A549 (cell line): ENCODE measurements at regions not wholly inside any gene's neighbourhood (a gene's known extent, or its start where the extent isn't known, plus 50 kb on each side); places are given as distances from the start of the nearest gene placed in this dataset.

Experiments used
- ATAC-seq, 2 experiments: fragments of 200-7000 bp in 1 of 2; fragments of >200 bp in 1 of 2; cut with Nextera tagmentation in 1 of 2; cut with Tn5 transposase in 1 of 2; 3 replicates each; pipeline versions ENCODE4 v1.8.0 to v1.9.1; 2018 to 2020; ENCODE audit warnings: mild to moderate bottlenecking in 1 of 2, moderate library complexity in 1 of 2
- CTCF ChIA-PET: fragments of 300-600 bp; sonication (Branson Sonifier 250); formaldehyde crosslinking; extraction: SDS; loops from one replicate; lab custom pipeline; 2021; ENCODE audit warnings: antibody characterized with exemption, inconsistent platforms; lab: Yijun Ruan, JAX
- POLR2A ChIA-PET: fragments of 350-600 bp; formaldehyde crosslinking; extraction: SDS; loops from one replicate; lab custom pipeline; 2021; ENCODE audit warnings: antibody characterized with exemption, inconsistent platforms; lab: Yijun Ruan, JAX
- DNase-seq, 2 experiments: peaks; one replicate each; pipeline versions ENCODE4 v3.0.0 to v3.0.0-alpha.2; 2011 to 2016; ENCODE audit warnings: low read depth in 1 of 2, low spot score in 1 of 2
- FAIRE-seq: peaks from 2 replicates; lab custom pipeline; 2011; peaks lifted over from hg19 to GRCh38; lab: Jason Lieb, UNC
- H3K27ac ChIP-seq, 2 experiments: fragments of >200 bp; sonication (Bioruptor Twin); formaldehyde crosslinking; 3 replicates each; pipeline ENCODE4 v1.5.1; 2016 to 2017
- H3K4me1 ChIP-seq: fragments of >200 bp; sonication (Bioruptor Twin); formaldehyde crosslinking; 3 replicates; pipeline ENCODE4 v1.6.1; 2016
- H3K4me2 ChIP-seq: fragments of >200 bp; sonication (Bioruptor Twin); formaldehyde crosslinking; 3 replicates; pipeline ENCODE4 v1.6.1; 2016
- H3K4me3 ChIP-seq: fragments of >200 bp; sonication (Bioruptor Twin); formaldehyde crosslinking; 3 replicates; pipeline ENCODE4 v1.5.1; 2016
- H3K9me3 ChIP-seq: fragments of >200 bp; sonication (Bioruptor Twin); formaldehyde crosslinking; 3 replicates; pipeline ENCODE4 v1.6.1; 2016
- ATOH8 ChIP-seq: fragments of 250-450 bp; sonication (Bioruptor Pico); IDR thresholded peaks from 2 replicates; pipeline ENCODE4 v1.5.0; 2020; ENCODE audit warnings: low read depth, mild to moderate bottlenecking, moderate library complexity
- BCL3 ChIP-seq: fragments of >200 bp; sonication (Bioruptor Twin); formaldehyde crosslinking; IDR thresholded peaks from 3 replicates; pipeline ENCODE4 v1.6.1; 2016
- CBX2 ChIP-seq: fragments of 200-600 bp; sonication (generic); IDR thresholded peaks from 2 replicates; pipeline ENCODE4 v1.6.1; 2016; ENCODE audit warnings: low read depth, mild to moderate bottlenecking, borderline replicate concordance
- CEBPB ChIP-seq, 2 experiments: fragments of >200 bp in 1 of 2; sonication (Bioruptor Twin) in 1 of 2; formaldehyde crosslinking in 1 of 2; IDR thresholded peaks; 2 replicates each; pipeline ENCODE4 v1.6.1; 2012 to 2016
- CTCF ChIP-seq: fragments of >200 bp; sonication (Bioruptor Twin); formaldehyde crosslinking; IDR thresholded peaks from 3 replicates; pipeline ENCODE4 v1.5.1; 2016
- E2F6 ChIP-seq: IDR thresholded peaks from 2 replicates; pipeline ENCODE4 v1.6.1; 2012; ENCODE audit warnings: low read depth, borderline replicate concordance
- FOXS1 ChIP-seq: fragments of 250-450 bp; sonication (Bioruptor Pico); IDR thresholded peaks from 2 replicates; pipeline ENCODE4 v1.5.0; 2020; ENCODE audit warnings: mild to moderate bottlenecking, moderate library complexity
- HOXA7 ChIP-seq: fragments of 250-450 bp; sonication (Bioruptor Pico); IDR thresholded peaks from 2 replicates; pipeline ENCODE4 v1.5.0; 2020; ENCODE audit warnings: mild to moderate bottlenecking, moderate library complexity
- HOXB5 ChIP-seq: fragments of 250-450 bp; sonication (Bioruptor Pico); IDR thresholded peaks from 2 replicates; pipeline ENCODE4 v1.5.0; 2020; ENCODE audit warnings: mild to moderate bottlenecking, moderate library complexity
- JUNB ChIP-seq: fragments of >200 bp; sonication (Bioruptor Twin); formaldehyde crosslinking; IDR thresholded peaks from 2 replicates; pipeline ENCODE4 v1.6.1; 2016
- KDM1A ChIP-seq: fragments of 200-600 bp; sonication (generic); IDR thresholded peaks from 2 replicates; pipeline ENCODE4 v1.6.1; 2016; ENCODE audit warnings: low read depth, mild to moderate bottlenecking
- KDM5A ChIP-seq: fragments of 200-600 bp; sonication (generic); IDR thresholded peaks from 2 replicates; pipeline ENCODE4 v1.6.1; 2016; ENCODE audit warnings: antibody characterized with exemption, mild to moderate bottlenecking
- MAX ChIP-seq: IDR thresholded peaks from 2 replicates; pipeline ENCODE4 v1.6.1; 2012
- NFE2L2 ChIP-seq: fragments of 150-350 bp; conservative IDR thresholded peaks from 2 replicates; pipeline ENCODE4 v1.6.1; 2014; ENCODE audit warnings: low read length
- NPAS2 ChIP-seq: fragments of 250-450 bp; sonication (Bioruptor Pico); IDR thresholded peaks from 2 replicates; pipeline ENCODE4 v1.8.0; 2022; ENCODE audit warnings: mild to moderate bottlenecking, moderate library complexity, borderline replicate concordance
- POLR2A ChIP-seq: IDR thresholded peaks from 2 replicates; pipeline ENCODE4 v1.6.1; 2012; ENCODE audit warnings: mild to moderate bottlenecking, low read length
- REST ChIP-seq: fragments of 200-600 bp; sonication (generic); IDR thresholded peaks from 2 replicates; pipeline ENCODE4 v1.6.1; 2016; ENCODE audit warnings: antibody characterized with exemption, mild to moderate bottlenecking, moderate library complexity
- SMC3 ChIP-seq: fragments of >200 bp; sonication (Bioruptor Twin); formaldehyde crosslinking; IDR thresholded peaks from 3 replicates; pipeline ENCODE4 v1.6.1; 2018; ENCODE audit warnings: inconsistent platforms
- TP53 ChIP-seq: fragments of 250-450 bp; sonication (Bioruptor Pico); IDR thresholded peaks from 2 replicates; pipeline ENCODE4 v1.5.0; 2021; ENCODE audit warnings: mild to moderate bottlenecking, moderate library complexity
- USF2 ChIP-seq: fragments of 450-650 bp; IDR thresholded peaks from 2 replicates; pipeline ENCODE4 v1.6.1; 2014; ENCODE audit warnings: antibody characterized with exemption
- ZC3H11A ChIP-seq: fragments of 450-650 bp; IDR thresholded peaks from 2 replicates; pipeline ENCODE4 v1.6.1; 2014; ENCODE audit warnings: antibody characterized with exemption, mild to moderate bottlenecking
- WGBS: methylation state at CpG from one replicate; pipeline ENCODE4 v1.1.6; 2017; ENCODE audit errors: missing lambda C conversion rate; 5-methylcytosine and 5-hydroxymethylcytosine counted together

GRCh38 chr3:30524357-30525040, 81.9 kb upstream of the TGFBR2 start:
- CTCF ChIA-PET: no interaction called here
- H3K4me3 ChIP-seq: no peak overlapping the region

GRCh38 chr3:30526031-30526430, 80.4 kb upstream of the TGFBR2 start:
- TF ChIP-seq NPAS2 (no peak), NFE2L2 (no peak), HOXA7 (CRISPR knock-in tag) (no peak), BCL3 (no peak)
- TF ChIP-seq, all 56 proteins: peak for 0
- Histone ChIP-seq H3K4me1 (no peaks in the 10 kb centered on the region), H3K9me3 (no peaks in the 10 kb centered on the region), H3K4me3 (no peak overlapping the region), H3K27ac (0 out of 6 replicates have a peak overlapping the region, but pooled peaks of 1 of the 2 experiments have one; percentile 25), H3K4me2 (no peak overlapping the region)
- ATAC-seq: no peak
- FAIRE-seq: no peak
- ChIA-PET CTCF (interaction anchor here (0.5 kb wide), 1 partner anchor 470 kb away, joined by 3 read pairs; no protein-coding TSS in a partner anchor), POLR2A (no interaction called here)
- DNase-seq: no peak
- WGBS: 89% methylated on average over 1 of the region's 1 CpG

More at GRCh38 chr3:30524357-30525040, 81.9 kb upstream of the TGFBR2 start:
- ATAC-seq: no peak
- H3K4me1 ChIP-seq: 0 out of 3 replicates have a peak, but pooled peaks cover 3% of the 10 kb centered on the region
- TF ChIP-seq CBX2: no peak
- no peak for TF ChIP-seq CEBPB (IDR thresholded peaks at IDR 0.05)
- TF ChIP-seq USF2: no peak
- no peak for TF ChIP-seq TP53 (CRISPR knock-in tag)
- no peak for TF ChIP-seq REST
- no peak for TF ChIP-seq ZC3H11A
- TF ChIP-seq ATOH8 (CRISPR knock-in tag): no peak
- TF ChIP-seq CTCF: no peak
- TF ChIP-seq, all 56 proteins: peak for 0
- H3K27ac ChIP-seq: peak overlapping the region in 1 of 2 experiments; percentile 13; a peak in 1 of 6 replicates
- no peaks in the 10 kb centered on the region for H3K9me3 ChIP-seq
- 90% methylated on average over 4 of the region's 4 CpGs for WGBS
- DNase-seq (no peak), FAIRE-seq (no peak)
- H3K4me2 ChIP-seq: no peak overlapping the region
- POLR2A ChIA-PET: no interaction called here

GRCh38 chr3:30527186-30527585, 79.2 kb upstream of the TGFBR2 start:
- Histone ChIP-seq H3K4me1 (no peaks in the 10 kb centered on the region), H3K27ac (no peak overlapping the region; a peak in 1 of 6 replicates), H3K4me2 (no peak overlapping the region), H3K9me3 (no peaks in the 10 kb centered on the region), H3K4me3 (no peak overlapping the region)
- WGBS: 92% methylated on average over 6 of the region's 6 CpGs
- ChIA-PET CTCF (no interaction called here), POLR2A (no interaction called here)
- DNase-seq (no peak), ATAC-seq (no peak), FAIRE-seq (no peak)
- TF ChIP-seq KDM1A (no peak), CTCF (no peak), MAX (no peak), SMC3 (no peak), JUNB (no peak), FOXS1 (CRISPR knock-in tag) (no peak), KDM5A (no peak), ZC3H11A (no peak), POLR2A (no peak), HOXB5 (CRISPR knock-in tag) (no peak), CBX2 (no peak), E2F6 (no peak)
